ENCODE measurements at regions not wholly inside any gene's neighbourhood (a gene's known extent, or its start where the extent isn't known, plus 50 kb on each side); places are given as distances from the start of the nearest gene placed in this dataset.

GRCh38 chr10:25707572-25707971 is 226.5 kb upstream of the MYO3A start:
- TF ChIP-seq GATA3 (IDR thresholded peaks at IDR 0.05; ENCODE audit: low read depth, low read length) (no peak), GATA2 (IDR thresholded peaks at IDR 0.05; ENCODE audit: low read depth, low read length) (no peak)

Data from SH-SY5Y (cell line).